Bronchial epithelial cell (primary cell): ENCODE measurements at regions not wholly inside any gene's neighbourhood (a gene's known extent, or its start where the extent isn't known, plus 50 kb on each side); places are given as distances from the start of the nearest gene placed in this dataset.

Source experiments
- DNase-seq: peaks from one replicate; pipeline ENCODE4 v3.0.0-alpha.2; 2010; ENCODE audit warnings: low read depth
- FAIRE-seq: peaks from 2 replicates; lab custom pipeline; 2011; peaks lifted over from hg19 to GRCh38; lab: Jason Lieb, UNC
- H3K27me3 ChIP-seq: 2 replicates; pipeline ENCODE4 v1.5.1; 2011; ENCODE audit warnings: low read length; ENCODE audit not compliant: control insufficient read depth, insufficient read depth
- H3K36me3 ChIP-seq: 2 replicates; pipeline ENCODE4 v1.5.1; 2011; ENCODE audit warnings: low read length; ENCODE audit not compliant: control insufficient read depth, insufficient read depth
- H3K4me3 ChIP-seq: 2 replicates; pipeline ENCODE4 v1.5.1; 2011; ENCODE audit warnings: mild to moderate bottlenecking, low read depth, low read length, control low read depth
- CTCF ChIP-seq: IDR thresholded peaks from 2 replicates; pipeline ENCODE4 v1.5.1; 2011; ENCODE audit warnings: mild to moderate bottlenecking, moderate library complexity, low read length, control low read depth, inconsistent platforms; ENCODE audit not compliant: insufficient read depth, severe bottlenecking

GRCh38 chr12:27148791-27149190 lies 66.4 kb upstream of the C12orf71 start:
- H3K36me3 ChIP-seq = no peaks in the 10 kb centered on the region
- FAIRE-seq (no peak), DNase-seq (no peak)
- no peak overlapping the region for H3K4me3 ChIP-seq
- no peaks in the 10 kb centered on the region for H3K27me3 ChIP-seq
- no peak for TF ChIP-seq CTCF

- DNase-seq (no peak), FAIRE-seq (peak; percentile 96)
- no peak for TF ChIP-seq CTCF
- H3K4me3 ChIP-seq = no peak overlapping the region
- no peaks in the 10 kb centered on the region for H3K36me3 ChIP-seq
- H3K27me3 ChIP-seq = no peaks in the 10 kb centered on the region
These were observed 69.1 kb upstream of the C12orf71 start for GRCh38 chr12:27151479-27151878.

- TF ChIP-seq CTCF = no peak
- no peaks in the 10 kb centered on the region for H3K36me3 ChIP-seq
- DNase-seq (no peak), FAIRE-seq (no peak)
- H3K4me3 ChIP-seq = no peak overlapping the region
- no peaks in the 10 kb centered on the region for H3K27me3 ChIP-seq
These were observed 75.9 kb upstream of the C12orf71 start for GRCh38 chr12:27158297-27158696.

- no peak overlapping the region for H3K4me3 ChIP-seq
- DNase-seq (peak; percentile 58), FAIRE-seq (no peak)
- no peaks in the 10 kb centered on the region for H3K27me3 ChIP-seq
- no peak for TF ChIP-seq CTCF
- no peaks in the 10 kb centered on the region for H3K36me3 ChIP-seq
These were observed 79.3 kb upstream of the C12orf71 start for GRCh38 chr12:27161458-27162228.

GRCh38 chr12:27162229-27162537 lies 79.8 kb upstream of the C12orf71 start:
- H3K27me3 ChIP-seq = no peaks in the 10 kb centered on the region
- no peaks in the 10 kb centered on the region for H3K36me3 ChIP-seq
- no peak for TF ChIP-seq CTCF
- H3K4me3 ChIP-seq = no peak overlapping the region
- no peak for FAIRE-seq
- no peak for DNase-seq

GRCh38 chr12:27163048-27163715 lies 80.8 kb upstream of the C12orf71 start:
- no peaks in the 10 kb centered on the region for H3K36me3 ChIP-seq
- no peak overlapping the region for H3K4me3 ChIP-seq
- FAIRE-seq (peak; percentile 23), DNase-seq (peak; percentile 82)
- no peak for TF ChIP-seq CTCF
- no peaks in the 10 kb centered on the region for H3K27me3 ChIP-seq
